ENCODE measurements at regions not wholly inside any gene's neighbourhood (a gene's known extent, or its start where the extent isn't known, plus 50 kb on each side); places are given as distances from the start of the nearest gene placed in this dataset.

DNA sequence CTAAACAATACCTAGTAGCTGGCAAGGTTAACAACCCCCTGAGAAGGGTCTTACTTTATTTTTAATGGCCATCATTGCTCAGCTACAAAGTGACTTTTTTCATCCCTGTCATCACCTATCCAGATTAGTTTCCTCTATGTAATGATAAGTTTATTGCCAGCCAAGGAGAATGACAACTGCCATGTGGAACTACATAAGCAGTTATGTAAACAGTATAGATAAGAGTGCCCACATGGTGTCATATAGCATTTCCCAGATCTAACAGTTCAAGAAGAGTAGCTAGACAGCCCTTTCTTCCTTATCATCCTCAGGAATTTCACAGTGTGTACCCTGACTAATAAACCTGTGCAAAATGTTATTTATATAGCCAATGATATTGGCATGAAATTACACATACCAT lies 240.2 kb upstream of the PIK3C3 start:
- POLR2A ChIA-PET = interaction anchor here (0.6 kb wide), 1 partner anchor 1435 kb away, joined by 3 read pairs; no protein-coding TSS in a partner anchor

GRCh38 chr18:41713969-41714825 lies 240.8 kb upstream of the PIK3C3 start:
- POLR2A ChIA-PET = no interaction called here

More for the DNA sequence above, 240.2 kb upstream of the PIK3C3 start:
- CTCF ChIA-PET (ENCODE audit: unreplicated experiment) = no interaction called here
- intact Hi-C loops (cut with micrococcal nuclease; ENCODE audit: unreplicated experiment) = no loop called here
- Histone ChIP-seq H3K9me2 (ENCODE audit: insufficient read depth, low read length) (no peaks in the 10 kb centered on the region), H4K20me1 (ENCODE audit: insufficient read depth, low read length) (no peaks in the 10 kb centered on the region), H3K4me3 (ENCODE audit: low read depth, low read length, poor library complexity, severe bottlenecking) (no peak overlapping the region), H3K4me1 (ENCODE audit: insufficient read depth, low read length, poor library complexity, severe bottlenecking) (no peaks in the 10 kb centered on the region), H3K4me2 (ENCODE audit: low read length) (no peak overlapping the region), H3K79me2 (ENCODE audit: insufficient read depth, low read depth, low read length) (no peaks in the 10 kb centered on the region), H2AFZ (ENCODE audit: low read length) (no peak overlapping the region), H3K36me3 (ENCODE audit: insufficient read depth, low read length) (no peaks in the 10 kb centered on the region), H3K9me3 (ENCODE audit: low read length) (no peaks in the 10 kb centered on the region), H3K27ac (ENCODE audit: low read depth, low read length, poor library complexity, severe bottlenecking) (no peak overlapping the region)
- BruUV-seq (replicated peaks) = no TSS peak
- DNase-seq (ENCODE audit: low spot score) = no peak
- TF ChIP-seq CTCF (conservative IDR thresholded peaks at IDR 0.05; ENCODE audit: low read length) = no peak

More at GRCh38 chr18:41713969-41714825, 240.8 kb upstream of the PIK3C3 start:
- Histone ChIP-seq H3K9me2 (ENCODE audit: insufficient read depth, low read length) (no peaks in the 10 kb centered on the region), H2AFZ (ENCODE audit: low read length) (no peak overlapping the region), H3K4me2 (ENCODE audit: low read length) (no peak overlapping the region), H3K4me3 (ENCODE audit: low read depth, low read length, poor library complexity, severe bottlenecking) (no peak overlapping the region), H3K9me3 (ENCODE audit: low read length) (no peaks in the 10 kb centered on the region), H3K27ac (ENCODE audit: low read depth, low read length, poor library complexity, severe bottlenecking) (no peak overlapping the region), H3K4me1 (ENCODE audit: insufficient read depth, low read length, poor library complexity, severe bottlenecking) (no peaks in the 10 kb centered on the region), H3K36me3 (ENCODE audit: insufficient read depth, low read length) (no peaks in the 10 kb centered on the region), H3K79me2 (ENCODE audit: insufficient read depth, low read depth, low read length) (no peaks in the 10 kb centered on the region), H4K20me1 (ENCODE audit: insufficient read depth, low read length) (no peaks in the 10 kb centered on the region)
- no peak for TF ChIP-seq CTCF (conservative IDR thresholded peaks at IDR 0.05; ENCODE audit: low read length)
- no peak for TF ChIP-seq EZH2phosphoT487 (IDR thresholded peaks at IDR 0.05; ENCODE audit: borderline replicate concordance, low read depth, low read length)
- BruUV-seq (replicated peaks) = no TSS peak
- CTCF ChIA-PET (ENCODE audit: unreplicated experiment) = no interaction called here
- DNase-seq (ENCODE audit: low spot score) = no peak
- intact Hi-C loops (cut with micrococcal nuclease; ENCODE audit: unreplicated experiment) = no loop called here
